ENCODE measurements at regions not wholly inside any gene's neighbourhood (a gene's known extent, or its start where the extent isn't known, plus 50 kb on each side); places are given as distances from the start of the nearest gene placed in this dataset.

DNA sequence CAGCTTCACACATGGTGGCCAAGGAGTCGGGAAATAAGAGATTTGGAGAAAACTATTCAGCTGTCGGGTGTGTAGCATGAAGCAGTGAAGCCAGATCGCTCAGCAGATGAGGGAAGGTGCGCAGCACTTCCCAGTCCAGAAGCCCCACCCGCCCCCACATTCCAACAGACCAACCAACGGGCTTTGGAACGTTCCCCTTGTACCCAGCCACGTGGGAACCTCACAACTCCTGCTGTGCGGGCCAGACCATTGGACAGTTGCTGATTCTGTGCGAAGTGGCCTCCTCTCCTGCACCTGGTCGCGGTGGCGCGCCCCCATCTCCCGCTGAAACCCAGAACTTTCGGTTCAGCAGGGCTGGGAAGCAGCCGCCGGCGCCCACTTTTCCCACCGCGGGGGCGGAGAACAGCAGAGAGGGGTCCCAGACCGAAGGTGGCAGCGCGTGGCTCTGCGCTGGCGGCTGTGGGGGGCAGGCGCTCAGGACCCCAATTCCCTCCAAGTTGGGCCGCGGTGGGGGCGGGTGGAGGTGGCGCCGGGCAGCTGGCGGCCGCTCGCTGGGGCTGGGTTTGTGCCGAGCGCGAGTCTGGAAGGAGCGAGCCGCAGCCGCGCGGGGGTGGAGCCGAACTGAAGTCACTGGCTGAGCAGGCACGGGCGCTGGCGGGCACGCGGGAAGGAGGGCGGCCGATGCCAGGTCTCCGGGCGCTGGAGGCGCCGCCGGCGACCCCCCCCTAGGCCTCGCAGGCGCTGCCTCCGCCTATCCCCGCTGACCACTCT, 1301.5 kb upstream of the SORCS1 start (continued):
- TF ChIP-seq JUND (IDR thresholded peaks at IDR 0.05; ENCODE audit: low read length) (no peak), RAD21 (IDR thresholded peaks at IDR 0.05 in 1 of 2, conservative IDR thresholded peaks at IDR 0.05 in 1 of 2; ENCODE audit: low read depth in 2 of 2, low read length in 2 of 2) (no peak), SIN3A (conservative IDR thresholded peaks at IDR 0.05 in 1 of 2, IDR thresholded peaks at IDR 0.05 in 1 of 2; ENCODE audit: low read depth in 1 of 2, low read length in 2 of 2) (no peak), SP2 (IDR thresholded peaks at IDR 0.05; ENCODE audit: low read length) (no peak), PHF8 (conservative IDR thresholded peaks at IDR 0.05; ENCODE audit: low read depth, low read length) (0 out of 2 replicates have a peak, but pooled peaks have one; percentile 13), MAFK (IDR thresholded peaks at IDR 0.05; ENCODE audit: low read depth, low read length) (no peak), CEBPB (IDR thresholded peaks at IDR 0.05; ENCODE audit: low read depth, low read length) (no peak), CBX5 (IDR thresholded peaks at IDR 0.05; ENCODE audit: low read depth, low read length) (no peak), KDM4A (IDR thresholded peaks at IDR 0.05; ENCODE audit: low read depth, low read length, severe bottlenecking) (peak; percentile 97), RXRA (IDR thresholded peaks at IDR 0.05; ENCODE audit: insufficient read depth, low read depth, low read length) (no peak), EZH2 (IDR thresholded peaks at IDR 0.05; ENCODE audit: low read depth, low read length, severe bottlenecking) (peak; percentile 44)
- TF ChIP-seq, protein P1, sequence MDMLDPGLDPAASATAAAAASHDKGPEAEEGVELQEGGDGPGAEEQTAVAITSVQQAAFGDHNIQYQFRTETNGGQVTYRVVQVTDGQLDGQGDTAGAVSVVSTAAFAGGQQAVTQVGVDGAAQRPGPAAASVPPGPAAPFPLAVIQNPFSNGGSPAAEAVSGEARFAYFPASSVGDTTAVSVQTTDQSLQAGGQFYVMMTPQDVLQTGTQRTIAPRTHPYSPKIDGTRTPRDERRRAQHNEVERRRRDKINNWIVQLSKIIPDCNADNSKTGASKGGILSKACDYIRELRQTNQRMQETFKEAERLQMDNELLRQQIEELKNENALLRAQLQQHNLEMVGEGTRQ (IDR thresholded peaks at IDR 0.05; ENCODE audit: low read length) = no peak
- TF ChIP-seq, protein P2, sequence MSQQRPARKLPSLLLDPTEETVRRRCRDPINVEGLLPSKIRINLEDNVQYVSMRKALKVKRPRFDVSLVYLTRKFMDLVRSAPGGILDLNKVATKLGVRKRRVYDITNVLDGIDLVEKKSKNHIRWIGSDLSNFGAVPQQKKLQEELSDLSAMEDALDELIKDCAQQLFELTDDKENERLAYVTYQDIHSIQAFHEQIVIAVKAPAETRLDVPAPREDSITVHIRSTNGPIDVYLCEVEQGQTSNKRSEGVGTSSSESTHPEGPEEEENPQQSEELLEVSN (IDR thresholded peaks at IDR 0.05) = peak; percentile 93
